HUDEP-2 (cell line): ENCODE measurements at regions not wholly inside any gene's neighbourhood (a gene's known extent, or its start where the extent isn't known, plus 50 kb on each side); places are given as distances from the start of the nearest gene placed in this dataset.

Experiments used
- DNase-seq, 76 experiments: peaks; one replicate each; lab custom pipeline; 2025; ENCODE audit not compliant: unreplicated experiment in 76 of 76; lab: John Stamatoyannopoulos, UW

DNA sequence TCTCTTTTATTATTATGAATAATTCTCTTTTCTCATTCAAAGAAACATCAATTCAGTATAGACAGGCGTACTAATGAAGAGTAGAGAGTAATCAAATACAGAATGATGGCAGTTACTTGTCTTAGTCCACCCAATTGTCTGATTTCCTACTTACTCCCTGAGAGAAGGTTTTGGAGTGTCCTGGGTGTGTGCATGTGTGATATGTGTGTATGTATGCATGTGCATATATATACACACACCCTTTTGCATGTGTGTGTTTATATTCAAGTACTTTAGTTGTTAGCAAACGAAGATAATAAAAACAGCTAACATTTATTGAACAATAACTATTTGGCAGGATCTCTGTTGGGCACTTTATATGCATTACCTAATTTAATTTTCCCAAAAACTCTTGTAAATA is 63.2 kb upstream of the CCDC190 start:
- no peak for DNase-seq

DNA sequence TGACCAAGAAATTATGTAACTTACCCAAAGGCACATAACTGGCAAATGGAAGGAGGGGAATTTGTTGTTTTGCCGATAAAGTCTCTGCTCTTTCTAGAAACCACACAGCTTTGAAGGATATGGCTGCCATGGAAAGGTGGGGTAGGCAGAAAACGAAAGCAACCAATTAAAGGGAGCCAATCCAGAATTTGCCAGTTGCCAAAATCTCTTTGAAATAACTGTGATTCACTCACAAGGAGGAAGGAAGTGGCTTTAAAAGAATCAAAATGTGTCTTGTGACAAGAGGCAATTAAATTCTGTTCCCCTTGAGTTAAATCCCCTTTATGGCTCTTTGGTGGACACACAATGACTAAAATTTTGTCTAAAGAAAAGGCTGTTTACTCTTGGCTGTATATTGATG is 61.2 kb upstream of the CCDC190 start:
- DNase-seq, result no peak

GRCh38 chr1:162921311-162921710 is 60.3 kb upstream of the CCDC190 start:
- no peak for DNase-seq

- DNase-seq, result no peak
These were observed 58.1 kb upstream of the CCDC190 start for GRCh38 chr1:162919034-162919433.

DNA sequence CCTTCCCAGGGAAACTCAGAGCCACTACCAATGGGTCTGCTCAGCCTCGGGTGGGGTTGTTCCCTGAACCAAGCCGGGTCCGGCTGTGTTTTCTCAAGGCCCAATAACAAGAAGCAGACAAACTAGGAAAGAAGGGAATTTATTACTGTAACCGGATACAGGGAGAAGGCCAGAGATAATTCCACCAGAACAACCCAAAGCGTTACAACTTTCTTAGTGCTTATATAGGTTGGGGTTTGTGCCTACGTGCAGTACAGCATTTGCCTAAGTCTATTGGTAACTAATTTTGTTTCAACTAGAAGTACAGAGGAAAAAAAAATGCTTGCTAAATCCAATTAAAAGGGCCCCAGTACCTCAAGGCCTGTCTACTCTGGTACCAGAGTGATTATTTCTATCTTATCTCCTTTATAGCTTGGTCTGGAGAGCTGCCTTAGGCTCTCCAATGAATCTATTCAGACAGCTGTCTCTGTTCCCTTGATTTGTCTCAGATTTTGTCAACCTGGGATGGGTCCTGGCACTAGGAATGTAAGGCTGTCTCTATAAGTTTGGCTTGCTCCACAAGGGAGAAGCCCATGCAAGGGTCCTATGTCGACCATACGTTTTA is 57.3 kb upstream of the CCDC190 start:
- no peak for DNase-seq

- no peak for DNase-seq
These were observed 56.0 kb upstream of the CCDC190 start for GRCh38 chr1:162916821-162917613.

DNA sequence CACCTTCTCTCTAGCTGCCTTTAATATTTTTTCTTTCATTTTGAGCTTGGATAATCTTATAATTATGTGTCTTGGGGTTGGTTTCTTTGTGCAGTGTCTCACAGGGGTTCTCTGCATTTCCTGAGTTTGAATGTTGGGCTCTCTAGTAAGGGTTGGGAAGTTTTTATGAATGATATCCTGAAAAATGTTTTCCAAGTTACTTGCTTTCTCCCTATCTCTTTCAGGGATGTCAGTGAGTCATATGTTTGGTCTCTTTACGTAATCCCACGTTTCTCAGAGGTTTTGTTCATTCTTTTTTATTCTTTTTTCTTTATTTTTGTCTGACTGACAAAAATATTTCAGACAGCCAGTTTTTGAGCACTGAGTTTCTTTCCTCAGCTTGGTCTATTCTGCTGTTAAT is 55.4 kb upstream of the CCDC190 start:
- DNase-seq, result no peak

DNA sequence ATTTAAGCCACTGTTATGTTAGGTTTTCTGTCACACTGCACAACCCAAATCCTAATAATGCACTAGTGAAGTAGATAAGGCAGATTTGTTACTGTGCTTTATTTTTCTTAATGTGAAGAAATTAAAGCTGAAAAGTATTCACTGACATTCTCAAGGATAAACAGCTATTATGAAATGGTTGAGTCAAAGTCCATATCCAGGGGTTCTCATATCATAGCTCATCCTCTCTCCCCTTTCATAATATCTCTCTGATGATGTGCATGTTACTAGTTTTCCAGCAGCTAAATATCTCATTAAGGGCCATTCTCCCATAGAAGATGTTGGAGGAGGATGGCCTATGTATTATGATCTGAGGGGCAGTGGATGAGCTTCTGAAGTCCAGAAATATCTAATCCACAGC is 53.6 kb upstream of the CCDC190 start:
- no peak for DNase-seq

- DNase-seq, result no peak
These were observed 52.4 kb upstream of the CCDC190 start for GRCh38 chr1:162913345-162913744.

DNA sequence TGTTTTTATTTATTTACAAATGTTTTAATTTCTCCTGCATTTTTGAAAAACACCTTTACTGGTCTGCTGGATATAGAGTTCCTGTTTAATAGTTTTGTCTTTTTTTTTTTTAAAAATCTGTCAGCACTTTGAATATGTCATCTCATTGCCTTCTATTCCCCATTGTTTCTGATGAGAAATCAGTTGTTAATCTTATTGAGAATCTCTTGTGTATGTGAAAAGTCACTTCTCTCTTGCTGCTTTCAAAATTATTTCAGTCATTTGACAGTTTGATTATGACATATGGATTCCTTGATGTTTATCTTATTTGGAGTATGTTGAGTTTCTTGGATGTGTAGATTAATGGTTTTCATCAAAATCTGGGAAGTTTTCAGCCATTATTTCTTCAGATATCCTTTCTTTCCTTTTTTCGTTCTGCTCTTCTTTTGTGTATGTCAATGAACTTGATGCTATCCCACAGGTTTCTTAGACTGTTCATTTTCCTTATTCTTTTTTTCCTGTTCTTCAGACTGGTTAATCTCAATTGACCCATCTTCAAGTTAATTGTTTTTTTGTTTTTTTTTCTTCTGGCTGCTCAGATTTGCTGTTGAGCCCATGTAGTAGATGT is 51.2 kb upstream of the CCDC190 start:
- no peak for DNase-seq
